Gastrocnemius medialis (tissue), 4 donors: ENCODE measurements at regions not wholly inside any gene's neighbourhood (a gene's known extent, or its start where the extent isn't known, plus 50 kb on each side); places are given as distances from the start of the nearest gene placed in this dataset.

Experiments used
- ATAC-seq, 2 donors: fragments of 150-250 bp; one replicate each; pipeline ENCODE4 v1.9.1; 2016
- DNase-seq, 2 donors: peaks; one replicate each; pipeline ENCODE4 v3.0.0-alpha.2; 2019
- H3K27ac ChIP-seq, 4 donors: fragments of 200-600 bp; sonication (generic); 1 replicate in 1 of 4; 2 replicates in 3 of 4; pipeline ENCODE4 v1.5.1; 2016 to 2018; ENCODE audit warnings: mild to moderate bottlenecking in 2 of 4, moderate library complexity in 1 of 4
- H3K27me3 ChIP-seq, 3 donors: fragments of 200-600 bp; sonication (generic) in 2 of 3; 1 replicate in 1 of 3; 2 replicates in 2 of 3; pipeline versions ENCODE4 v1.5.1 to v1.6.0; 2016 to 2019; ENCODE audit warnings: mild to moderate bottlenecking in 1 of 3, moderate library complexity in 1 of 3
- H3K36me3 ChIP-seq, 2 donors: fragments of 200-600 bp; sonication (generic) in 1 of 2; one replicate each; pipeline ENCODE4 v1.5.1; 2017 to 2018
- H3K4me1 ChIP-seq, 2 donors: fragments of 200-600 bp; sonication (generic) in 1 of 2; one replicate each; pipeline ENCODE4 v1.5.1; 2016 to 2017; ENCODE audit warnings: mild to moderate bottlenecking in 2 of 2
- H3K4me3 ChIP-seq, 4 donors: fragments of 200-600 bp; sonication (generic) in 3 of 4; 1 replicate in 1 of 4; 2 replicates in 3 of 4; pipeline ENCODE4 v1.5.1; 2016 to 2019; ENCODE audit warnings: mild to moderate bottlenecking in 2 of 4
- H3K9me3 ChIP-seq, 3 donors: fragments of 200-600 bp; sonication (generic) in 2 of 3; 1 replicate in 1 of 3; 2 replicates in 2 of 3; pipeline ENCODE4 v1.5.1; 2016 to 2019
- POLR2A ChIP-seq, 2 donors: fragments of 450-650 bp; IDR thresholded peaks; one replicate each; pipeline ENCODE4 v1.6.1; 2017; ENCODE audit warnings: antibody characterized with exemption in 2 of 2, mild to moderate bottlenecking in 2 of 2, moderate library complexity in 2 of 2
- in situ Hi-C, 4 donors: fragments of 200-750 bp; cut with MboI; loops; one replicate each; pipeline versions ENCODE4 v1.15.0 to v1.8.0; 2017; ENCODE audit warnings: low sequenced_read_pairs in 4 of 4
- intact Hi-C: fragments of 100-400 bp; cut with DNase I; formaldehyde crosslinking; loops from one replicate; pipeline ENCODE4 v1.15.1; 2023; ENCODE audit warnings: low total_unique reads
- TF ChIP-seq, protein P1 (sequence below), 5 experiments: fragments of 450-650 bp in 3 of 5; fragments of 200-600 bp in 2 of 5; sonication (generic) in 2 of 5; IDR thresholded peaks in 4 of 5; conservative IDR thresholded peaks in 1 of 5; 1 replicate in 4 of 5; 2 replicates in 1 of 5; pipeline ENCODE4 v1.5.1; 2016 to 2019; ENCODE audit warnings: antibody characterized with exemption in 5 of 5, mild to moderate bottlenecking in 3 of 5, moderate library complexity in 3 of 5

DNA sequence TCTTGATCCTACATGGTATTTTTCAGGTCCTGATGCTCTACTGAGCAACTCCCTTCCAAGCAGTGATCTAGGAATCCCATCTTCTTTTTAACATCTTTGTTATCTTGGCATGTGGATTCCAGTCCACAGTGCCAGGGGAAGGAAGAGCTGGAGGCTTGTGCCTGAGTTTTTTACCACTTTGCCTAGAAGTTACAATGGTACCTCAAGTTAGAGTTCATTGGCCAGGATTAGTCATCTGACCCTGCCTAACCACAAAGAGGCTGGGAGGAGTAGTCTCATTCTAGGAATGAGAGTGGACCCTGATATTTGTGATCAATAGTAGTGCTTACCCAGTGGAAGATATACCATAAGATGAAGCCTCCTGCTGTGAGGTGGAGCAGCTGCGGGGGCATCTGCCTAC lies 109.3 kb downstream of the ADCYAP1 start:
- no peak for ATAC-seq
- in situ Hi-C loops, result no loop called here
- no peak overlapping the region for H3K27ac ChIP-seq

DNA sequence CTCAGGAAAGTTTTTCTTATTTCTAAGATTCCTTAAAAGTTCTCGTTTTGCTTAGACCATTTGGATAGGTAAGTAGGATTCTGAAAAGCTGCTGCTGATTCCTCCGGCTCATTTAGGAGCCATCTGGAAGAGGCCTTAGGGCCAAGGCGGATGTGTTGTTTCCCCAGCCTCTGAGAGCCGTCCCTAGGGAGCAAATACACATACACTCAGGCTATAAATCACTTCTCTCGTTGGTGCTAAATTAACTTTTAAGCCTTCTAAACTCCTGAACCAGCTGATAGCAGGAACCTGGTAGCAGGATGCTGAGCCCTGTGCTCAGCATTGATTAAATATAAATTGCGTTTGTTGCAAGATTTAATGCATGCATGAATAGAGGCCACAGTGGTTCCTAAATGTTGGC lies 109.8 kb downstream of the ADCYAP1 start:
- no peak overlapping the region for H3K4me3 ChIP-seq
- no peak overlapping the region for H3K27ac ChIP-seq
- no peaks in the 10 kb centered on the region for H3K4me1 ChIP-seq
- intact Hi-C loops (no loop called here), in situ Hi-C loops (no loop called here)
- H3K27me3 ChIP-seq, result no peaks in the 10 kb centered on the region
- no peak for DNase-seq
- TF ChIP-seq, protein P1, sequence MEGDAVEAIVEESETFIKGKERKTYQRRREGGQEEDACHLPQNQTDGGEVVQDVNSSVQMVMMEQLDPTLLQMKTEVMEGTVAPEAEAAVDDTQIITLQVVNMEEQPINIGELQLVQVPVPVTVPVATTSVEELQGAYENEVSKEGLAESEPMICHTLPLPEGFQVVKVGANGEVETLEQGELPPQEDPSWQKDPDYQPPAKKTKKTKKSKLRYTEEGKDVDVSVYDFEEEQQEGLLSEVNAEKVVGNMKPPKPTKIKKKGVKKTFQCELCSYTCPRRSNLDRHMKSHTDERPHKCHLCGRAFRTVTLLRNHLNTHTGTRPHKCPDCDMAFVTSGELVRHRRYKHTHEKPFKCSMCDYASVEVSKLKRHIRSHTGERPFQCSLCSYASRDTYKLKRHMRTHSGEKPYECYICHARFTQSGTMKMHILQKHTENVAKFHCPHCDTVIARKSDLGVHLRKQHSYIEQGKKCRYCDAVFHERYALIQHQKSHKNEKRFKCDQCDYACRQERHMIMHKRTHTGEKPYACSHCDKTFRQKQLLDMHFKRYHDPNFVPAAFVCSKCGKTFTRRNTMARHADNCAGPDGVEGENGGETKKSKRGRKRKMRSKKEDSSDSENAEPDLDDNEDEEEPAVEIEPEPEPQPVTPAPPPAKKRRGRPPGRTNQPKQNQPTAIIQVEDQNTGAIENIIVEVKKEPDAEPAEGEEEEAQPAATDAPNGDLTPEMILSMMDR (IDR thresholded peaks at IDR 0.05 in 4 of 5, conservative IDR thresholded peaks at IDR 0.05 in 1 of 5), result no peak
- TF ChIP-seq POLR2A (IDR thresholded peaks at IDR 0.05), result no peak
- no peak for ATAC-seq
- no peaks in the 10 kb centered on the region for H3K9me3 ChIP-seq
- no peaks in the 10 kb centered on the region for H3K36me3 ChIP-seq

More for the DNA sequence above, 109.3 kb downstream of the ADCYAP1 start:
- no peak overlapping the region for H3K4me3 ChIP-seq
- no peaks in the 10 kb centered on the region for H3K36me3 ChIP-seq
- no peak for DNase-seq
- no peaks in the 10 kb centered on the region for H3K27me3 ChIP-seq
- no peak for TF ChIP-seq POLR2A (IDR thresholded peaks at IDR 0.05)
- intact Hi-C loops, result no loop called here
- H3K4me1 ChIP-seq, result no peaks in the 10 kb centered on the region
- H3K9me3 ChIP-seq, result no peaks in the 10 kb centered on the region

DNA sequence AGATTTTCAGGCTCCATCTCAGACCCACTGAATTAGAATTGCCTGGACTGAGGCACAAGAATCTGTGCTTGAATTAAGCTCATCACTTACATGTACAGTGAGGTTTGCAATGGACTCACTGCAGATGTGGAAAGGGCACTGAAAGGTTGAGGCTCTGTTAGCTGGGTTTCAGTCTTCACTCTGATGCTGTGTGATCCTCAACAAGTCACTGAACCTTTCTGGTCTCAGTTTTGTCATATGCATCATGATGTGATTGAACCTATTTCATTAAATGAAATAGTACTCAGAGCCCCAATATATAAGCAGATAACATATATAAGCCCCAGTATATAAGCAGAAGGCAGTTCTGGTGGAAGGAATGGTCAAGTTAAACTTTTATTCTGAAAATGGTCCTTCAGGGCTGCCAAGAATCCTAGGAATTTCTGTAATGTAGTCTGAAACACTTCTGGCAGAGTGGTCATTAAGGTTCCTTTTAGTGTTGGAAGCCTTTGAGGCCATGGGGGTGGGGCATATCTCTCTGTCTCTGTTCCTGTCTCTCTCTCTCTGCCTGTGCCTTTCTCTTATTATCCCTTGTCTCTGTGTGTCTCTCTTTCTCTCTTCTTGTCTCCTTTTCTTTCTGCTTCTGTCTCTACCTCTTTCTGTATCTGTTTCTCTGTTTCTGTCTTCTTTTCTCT lies 110.4 kb downstream of the ADCYAP1 start:
- H3K36me3 ChIP-seq, result no peaks in the 10 kb centered on the region
- no peak for TF ChIP-seq POLR2A (IDR thresholded peaks at IDR 0.05)
- TF ChIP-seq, protein P1 (IDR thresholded peaks at IDR 0.05 in 4 of 5, conservative IDR thresholded peaks at IDR 0.05 in 1 of 5), result no peak
- intact Hi-C loops (no loop called here), in situ Hi-C loops (no loop called here)
- no peak overlapping the region for H3K4me3 ChIP-seq
- H3K27me3 ChIP-seq, result no peaks in the 10 kb centered on the region
- DNase-seq, result no peak
- no peak overlapping the region for H3K27ac ChIP-seq
- H3K9me3 ChIP-seq, result no peaks in the 10 kb centered on the region
- ATAC-seq, result no peak
- H3K4me1 ChIP-seq, result no peaks in the 10 kb centered on the region

DNA sequence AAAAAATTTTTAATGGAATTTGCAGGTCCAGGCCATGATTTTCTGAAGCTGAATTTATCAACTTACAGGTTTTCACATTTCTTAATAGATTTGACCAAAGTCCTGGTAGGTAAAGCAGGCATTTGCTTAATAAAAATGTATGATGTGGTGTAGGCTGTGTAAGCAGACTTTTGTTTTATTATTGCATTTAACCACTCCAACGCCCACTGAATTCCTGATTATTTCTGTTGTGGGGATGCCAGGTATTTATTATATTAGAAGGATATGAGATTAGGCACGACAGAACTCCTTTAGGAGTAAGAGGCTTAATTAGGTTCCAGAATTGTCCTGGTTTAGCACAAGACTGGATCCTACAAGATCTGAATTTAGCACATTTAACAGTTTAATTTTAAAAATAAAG lies 111.1 kb downstream of the ADCYAP1 start:
- Histone ChIP-seq H3K27ac (no peak overlapping the region), H3K4me3 (no peak overlapping the region), H3K9me3 (no peaks in the 10 kb centered on the region), H3K36me3 (no peaks in the 10 kb centered on the region), H3K4me1 (no peaks in the 10 kb centered on the region), H3K27me3 (no peaks in the 10 kb centered on the region)
- ATAC-seq (no peak), DNase-seq (no peak)
- in situ Hi-C loops (no loop called here), intact Hi-C loops (no loop called here)
- TF ChIP-seq, protein P1 (IDR thresholded peaks at IDR 0.05 in 4 of 5, conservative IDR thresholded peaks at IDR 0.05 in 1 of 5), result no peak

DNA sequence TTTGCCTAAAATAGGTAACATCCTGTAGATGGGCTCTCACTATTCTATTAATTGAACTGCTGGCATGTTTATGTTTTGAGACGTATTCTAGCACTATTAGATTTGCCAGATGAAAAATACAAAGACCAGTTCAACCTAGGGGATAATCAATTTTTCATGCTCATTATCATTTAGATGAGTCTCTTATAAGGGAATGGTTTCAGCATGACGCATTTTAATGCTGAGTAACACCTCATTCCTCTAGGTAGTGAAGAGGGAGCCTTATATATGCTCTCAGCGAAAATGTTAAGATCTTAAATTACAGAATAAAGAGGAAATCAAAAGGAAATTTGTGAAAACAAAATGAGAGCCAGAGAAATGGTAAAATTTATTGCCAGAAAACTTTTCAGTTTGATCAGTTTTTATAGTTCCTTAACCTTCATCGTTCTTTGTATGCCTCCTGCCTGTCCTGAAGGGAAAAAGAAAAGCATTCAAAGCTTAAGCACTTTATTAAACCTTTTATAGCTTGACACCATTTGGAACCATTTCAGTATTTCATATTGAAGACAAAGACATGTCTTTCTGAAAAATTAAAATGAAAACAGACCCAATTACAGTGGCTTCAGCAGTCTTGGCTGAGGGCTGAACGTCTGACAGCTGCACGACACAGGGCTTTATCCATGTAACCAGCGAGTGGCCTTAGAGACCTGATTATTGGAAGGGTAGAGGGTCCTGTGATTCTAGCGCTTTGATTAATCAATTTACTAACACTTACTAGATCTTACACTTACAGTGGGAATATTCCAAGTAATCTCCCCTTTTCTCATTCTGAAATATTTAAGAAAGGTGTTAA lies 112.8 kb downstream of the ADCYAP1 start:
- DNase-seq, result no peak
- intact Hi-C loops, result no loop called here
- ATAC-seq, result no peak
- Histone ChIP-seq H3K27me3 (no peaks in the 10 kb centered on the region), H3K9me3 (no peaks in the 10 kb centered on the region), H3K36me3 (no peaks in the 10 kb centered on the region), H3K4me3 (no peak overlapping the region), H3K27ac (no peak overlapping the region), H3K4me1 (no peaks in the 10 kb centered on the region)
- no peak for TF ChIP-seq POLR2A (IDR thresholded peaks at IDR 0.05)
- TF ChIP-seq, protein P1 (IDR thresholded peaks at IDR 0.05 in 4 of 5, conservative IDR thresholded peaks at IDR 0.05 in 1 of 5), result no peak
- in situ Hi-C loops, result no loop called here
